Lower leg skin (tissue), 4 donors: ENCODE measurements at regions not wholly inside any gene's neighbourhood (a gene's known extent, or its start where the extent isn't known, plus 50 kb on each side); places are given as distances from the start of the nearest gene placed in this dataset.
"Not testable (repeated sequence)": the region's sequence is repeated elsewhere in the genome, so short reads cannot be mapped to it uniquely, and the experiment has no call there.

Source experiments
- DNase-seq, 2 donors: peaks; one replicate each; pipeline ENCODE4 v3.0.0-alpha.2; 2019; ENCODE audit warnings: low spot score in 2 of 2
- H3K4me3 ChIP-seq: fragments of 200-600 bp; sonication (generic); 2 replicates; pipeline ENCODE4 v1.5.1; 2017; ENCODE audit warnings: mild to moderate bottlenecking, low read depth; ENCODE audit not compliant: poor library complexity, severe bottlenecking
- POLR2A ChIP-seq, 2 donors: fragments of 450-650 bp; IDR thresholded peaks; one replicate each; pipeline ENCODE4 v1.6.1; 2016 to 2017; ENCODE audit warnings: antibody characterized with exemption in 2 of 2, mild to moderate bottlenecking in 1 of 2, moderate library complexity in 1 of 2
- WGBS, 2 donors: methylation state at CpG; one replicate each; pipeline ENCODE4 v1.1.5; 2018; 5-methylcytosine and 5-hydroxymethylcytosine counted together
- intact Hi-C: fragments of 100-400 bp; cut with DNase I; formaldehyde crosslinking; loops from one replicate; pipeline ENCODE4 v1.15.0; 2023; ENCODE audit warnings: low total_unique reads
- TF ChIP-seq, protein P1 (sequence below), 3 donors: fragments of 450-650 bp; IDR thresholded peaks; one replicate each; pipeline ENCODE4 v1.5.1; 2016; ENCODE audit warnings: antibody characterized with exemption in 3 of 3, mild to moderate bottlenecking in 3 of 3, moderate library complexity in 2 of 3

DNA sequence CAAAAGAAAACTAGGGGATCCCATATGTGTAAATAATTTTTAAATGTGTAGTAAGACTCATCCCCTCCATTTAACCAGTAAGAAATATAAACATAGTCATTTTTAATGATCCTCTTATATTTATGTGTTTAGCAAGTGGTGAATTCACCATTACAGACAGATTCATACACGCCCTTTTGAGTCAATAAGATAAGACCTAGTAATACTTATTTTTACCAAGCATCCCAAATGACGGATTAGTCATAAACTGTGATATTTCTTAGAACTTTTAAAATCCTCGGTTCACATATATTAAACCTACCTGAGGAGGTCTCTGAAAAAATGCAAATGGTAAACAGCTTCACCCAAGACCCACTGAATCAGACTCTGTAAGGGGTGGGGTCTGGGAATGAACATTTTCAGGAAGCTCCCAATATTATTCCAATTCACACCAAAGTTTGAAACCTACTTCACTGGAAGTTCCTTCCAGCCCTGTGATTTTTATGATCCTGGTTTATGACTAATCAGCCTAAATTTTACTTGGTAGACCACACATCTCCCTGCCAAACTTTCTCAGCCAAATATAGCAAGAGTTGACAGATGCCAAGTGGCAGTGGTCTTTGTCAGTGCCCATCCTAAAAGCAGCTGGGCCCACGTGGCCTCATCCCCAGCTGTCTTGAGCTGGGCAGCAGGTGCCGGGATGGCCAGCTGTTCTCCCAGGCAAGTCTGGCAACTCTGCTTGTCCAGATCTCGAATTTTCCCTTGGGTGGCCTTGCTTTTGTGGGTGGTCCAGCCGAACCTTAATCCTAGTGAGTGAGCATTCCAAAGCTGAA, 559.0 kb upstream of the RGMB start:
- H3K4me3 ChIP-seq: no peak overlapping the region
- DNase-seq: no peak
- intact Hi-C loops: no loop called here
- 69% methylated on average over 7 of the region's 7 CpGs for WGBS, 2 donors
- TF ChIP-seq, protein P1, sequence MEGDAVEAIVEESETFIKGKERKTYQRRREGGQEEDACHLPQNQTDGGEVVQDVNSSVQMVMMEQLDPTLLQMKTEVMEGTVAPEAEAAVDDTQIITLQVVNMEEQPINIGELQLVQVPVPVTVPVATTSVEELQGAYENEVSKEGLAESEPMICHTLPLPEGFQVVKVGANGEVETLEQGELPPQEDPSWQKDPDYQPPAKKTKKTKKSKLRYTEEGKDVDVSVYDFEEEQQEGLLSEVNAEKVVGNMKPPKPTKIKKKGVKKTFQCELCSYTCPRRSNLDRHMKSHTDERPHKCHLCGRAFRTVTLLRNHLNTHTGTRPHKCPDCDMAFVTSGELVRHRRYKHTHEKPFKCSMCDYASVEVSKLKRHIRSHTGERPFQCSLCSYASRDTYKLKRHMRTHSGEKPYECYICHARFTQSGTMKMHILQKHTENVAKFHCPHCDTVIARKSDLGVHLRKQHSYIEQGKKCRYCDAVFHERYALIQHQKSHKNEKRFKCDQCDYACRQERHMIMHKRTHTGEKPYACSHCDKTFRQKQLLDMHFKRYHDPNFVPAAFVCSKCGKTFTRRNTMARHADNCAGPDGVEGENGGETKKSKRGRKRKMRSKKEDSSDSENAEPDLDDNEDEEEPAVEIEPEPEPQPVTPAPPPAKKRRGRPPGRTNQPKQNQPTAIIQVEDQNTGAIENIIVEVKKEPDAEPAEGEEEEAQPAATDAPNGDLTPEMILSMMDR (IDR thresholded peaks at IDR 0.05): no peak
- TF ChIP-seq POLR2A (IDR thresholded peaks at IDR 0.05): no peak

DNA sequence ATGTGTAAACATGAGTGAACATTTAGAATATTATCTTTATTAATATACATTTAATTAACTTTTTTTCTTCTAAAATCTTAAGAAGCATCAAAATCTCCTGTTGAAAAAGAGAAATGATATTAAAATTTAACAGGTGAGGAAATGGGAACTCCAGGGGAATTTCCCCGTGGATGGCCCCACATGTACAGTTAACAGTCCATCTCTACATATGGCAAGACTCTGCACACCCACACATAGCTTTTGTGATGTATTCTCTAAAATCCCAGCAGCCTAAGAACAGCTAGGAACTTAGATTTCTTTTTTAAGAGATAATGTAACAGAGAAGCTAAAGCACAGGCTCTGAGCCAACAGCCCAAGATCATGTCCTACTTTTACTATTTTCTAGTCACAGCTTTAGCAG, 556.3 kb upstream of the RGMB start:
- no peak for DNase-seq
- 76 to 89% methylated on average over 1 of the region's 1 CpG for whole genome bisulfite sequencing, 2 donors
- H3K4me3 ChIP-seq: no peak overlapping the region
- TF ChIP-seq, protein P1 (IDR thresholded peaks at IDR 0.05): no peak
- TF ChIP-seq POLR2A (IDR thresholded peaks at IDR 0.05): no peak
- intact Hi-C loops: no loop called here

DNA sequence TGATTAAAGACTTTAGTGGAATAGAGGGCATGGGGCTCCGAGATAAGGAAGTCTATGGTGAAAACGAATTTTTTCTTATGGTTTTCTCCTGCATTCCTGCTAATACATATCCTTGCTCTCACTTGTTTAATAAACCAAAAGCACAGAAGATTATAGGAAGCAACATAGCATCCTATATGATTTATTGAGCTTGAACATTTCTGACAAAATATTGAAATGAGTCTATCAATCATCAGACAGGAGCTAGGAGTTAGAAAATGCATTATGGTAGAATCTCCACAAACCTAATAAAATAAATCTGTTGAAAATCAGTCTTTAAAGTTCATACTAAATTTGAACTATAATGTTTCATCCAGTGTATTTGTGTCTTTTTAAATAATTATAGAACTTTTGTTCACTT, 554.6 kb upstream of the RGMB start:
- WGBS, 2 donors: 77 to 83% methylated on average over 2 of the region's 2 CpGs
- no peak for DNase-seq
- intact Hi-C loops: no loop called here
- no peak for TF ChIP-seq POLR2A (IDR thresholded peaks at IDR 0.05)
- TF ChIP-seq, protein P1 (IDR thresholded peaks at IDR 0.05): no peak
- no peak overlapping the region for H3K4me3 ChIP-seq

DNA sequence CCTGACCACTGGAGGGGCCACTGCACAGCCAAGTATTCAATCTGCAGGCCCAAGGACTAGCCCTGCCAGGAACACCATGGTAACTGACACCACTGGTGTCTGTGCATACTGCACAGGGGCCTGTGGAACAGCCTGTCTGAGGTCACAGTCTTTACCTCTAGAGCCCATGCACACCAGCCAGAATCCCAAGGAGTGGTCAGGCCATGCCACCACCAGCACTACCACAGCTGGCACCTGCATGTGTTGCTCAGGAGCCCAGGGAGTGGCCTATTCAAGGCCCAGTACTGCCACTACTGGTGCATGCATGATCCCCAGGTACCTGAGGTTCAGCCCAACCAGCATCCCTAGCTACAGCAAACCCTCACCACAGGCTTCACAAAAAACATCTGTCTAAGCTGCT, 546.0 kb upstream of the RGMB start:
- DNase-seq: no peak
- H3K4me3 ChIP-seq: no peak overlapping the region
- intact Hi-C loops: no loop called here
- TF ChIP-seq, protein P1 (IDR thresholded peaks at IDR 0.05): no peak
- no peak for TF ChIP-seq POLR2A (IDR thresholded peaks at IDR 0.05)

DNA sequence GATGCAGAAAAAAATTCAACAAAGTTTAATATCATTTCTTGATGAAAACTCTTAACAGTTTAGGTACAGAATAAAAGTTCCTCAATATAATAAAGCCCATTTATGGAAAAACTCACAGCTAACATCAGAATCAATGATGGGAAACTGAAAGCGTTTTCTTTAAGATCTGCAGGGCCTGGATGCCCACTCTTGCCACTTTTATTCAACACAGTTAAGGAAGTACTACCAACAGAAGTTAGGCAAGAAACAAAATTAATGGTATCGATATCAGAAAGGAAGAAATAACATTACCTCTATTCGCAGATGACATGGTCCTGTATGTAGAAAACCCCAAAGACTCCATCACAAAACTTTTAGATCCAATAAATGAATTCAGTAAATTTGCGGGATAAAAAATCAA, 542.4 kb upstream of the RGMB start:
- intact Hi-C loops: no loop called here
- no peak for DNase-seq
- H3K4me3 ChIP-seq: no peak overlapping the region
- WGBS, 2 donors: 72 to 73% methylated on average over 4 of the region's 4 CpGs
- TF ChIP-seq, protein P1 (IDR thresholded peaks at IDR 0.05): no peak
- no peak for TF ChIP-seq POLR2A (IDR thresholded peaks at IDR 0.05)

DNA sequence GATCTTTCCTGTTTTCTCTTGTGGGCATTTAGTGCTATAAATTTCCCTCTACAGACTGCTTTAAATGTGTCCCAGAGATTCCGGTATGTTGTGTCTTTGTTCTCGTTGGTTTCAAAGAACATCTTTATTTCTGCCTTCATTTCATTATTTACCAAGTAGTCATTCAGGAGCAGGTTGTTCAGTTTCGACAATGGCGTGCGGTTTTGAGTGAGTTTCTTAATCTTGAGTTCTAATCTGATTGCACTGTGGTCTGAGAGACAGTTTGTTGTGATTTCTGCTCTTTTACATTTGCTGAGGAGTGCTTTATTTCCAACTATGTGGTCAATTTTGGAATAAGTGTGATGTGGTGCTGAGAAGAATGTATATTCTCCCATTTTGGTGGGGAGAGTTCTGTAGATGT, 535.7 kb upstream of the RGMB start:
- DNase-seq, H3K4me3 ChIP-seq, intact Hi-C loops: not testable (repeated sequence)
- WGBS, 2 donors: 91 to 94% methylated on average over 5 of the region's 5 CpGs
